SK-N-SH treated with all-trans-retinoic acid at 6 μM for 48 hours (cell line): ENCODE measurements at regions not wholly inside any gene's neighbourhood (a gene's known extent, or its start where the extent isn't known, plus 50 kb on each side); places are given as distances from the start of the nearest gene placed in this dataset.

Source experiments
- ATAC-seq: fragments of 200-7000 bp; cut with Tn5 transposase; 3 replicates; pipeline ENCODE4 v1.9.1; 2020; ENCODE audit warnings: mild to moderate bottlenecking, moderate library complexity
- ARNTL ChIP-seq: fragments of 450-650 bp; formaldehyde crosslinking; IDR thresholded peaks from 2 replicates; pipeline ENCODE4 v1.5.0; 2020; ENCODE audit warnings: low read depth, mild to moderate bottlenecking, moderate library complexity, borderline replicate concordance
- BACH2 ChIP-seq: fragments of 250-450 bp; sonication (Bioruptor Pico); IDR thresholded peaks from 2 replicates; pipeline ENCODE4 v1.9.0; 2021; ENCODE audit warnings: mild to moderate bottlenecking, borderline replicate concordance
- CSDC2 ChIP-seq: fragments of 250-450 bp; sonication (Bioruptor Pico); IDR thresholded peaks from 2 replicates; pipeline ENCODE4 v1.5.0; 2020; ENCODE audit warnings: mild to moderate bottlenecking, moderate library complexity
- ESRRG ChIP-seq: fragments of 250-450 bp; sonication (Bioruptor Pico); IDR thresholded peaks from 2 replicates; pipeline ENCODE4 v1.6.1; 2021; ENCODE audit warnings: mild to moderate bottlenecking
- GLIS3 ChIP-seq: fragments of 250-450 bp; sonication (Bioruptor Pico); IDR thresholded peaks from 2 replicates; pipeline ENCODE4 v1.5.0; 2020; ENCODE audit warnings: mild to moderate bottlenecking, moderate library complexity
- ISL1 ChIP-seq: fragments of 250-450 bp; sonication (Bioruptor Pico); IDR thresholded peaks from 2 replicates; pipeline ENCODE4 v2.1.2; 2022; ENCODE audit warnings: mild to moderate bottlenecking, moderate library complexity
- PPARA ChIP-seq: fragments of 250-450 bp; sonication (Bioruptor Pico); IDR thresholded peaks from 2 replicates; pipeline ENCODE4 v1.5.0; 2020; ENCODE audit warnings: mild to moderate bottlenecking, borderline replicate concordance
- RARB ChIP-seq: fragments of 250-450 bp; sonication (Bioruptor Pico); IDR thresholded peaks from 2 replicates; pipeline ENCODE4 v1.8.0; 2021; ENCODE audit warnings: mild to moderate bottlenecking, moderate library complexity
- SNAI2 ChIP-seq: fragments of 250-450 bp; sonication (Bioruptor Pico); IDR thresholded peaks from 2 replicates; pipeline ENCODE4 v1.5.0; 2020; ENCODE audit warnings: mild to moderate bottlenecking, moderate library complexity
- TCF4 ChIP-seq: fragments of 250-450 bp; sonication (Bioruptor Pico); IDR thresholded peaks from 2 replicates; pipeline ENCODE4 v1.8.0; 2021; ENCODE audit warnings: mild to moderate bottlenecking, moderate library complexity, borderline replicate concordance
- TOX ChIP-seq: fragments of 250-450 bp; sonication (Bioruptor Pico); IDR thresholded peaks from 2 replicates; pipeline ENCODE4 v1.8.0; 2021; ENCODE audit warnings: mild to moderate bottlenecking, moderate library complexity, borderline replicate concordance
- TSHZ2 ChIP-seq: fragments of 250-450 bp; sonication (Bioruptor Pico); IDR thresholded peaks from 2 replicates; pipeline ENCODE4 v1.5.0; 2020; ENCODE audit warnings: mild to moderate bottlenecking, moderate library complexity
- ZC3H10 ChIP-seq: fragments of 250-450 bp; sonication (Bioruptor Pico); IDR thresholded peaks from 2 replicates; pipeline ENCODE4 v1.5.1; 2021; ENCODE audit warnings: mild to moderate bottlenecking, moderate library complexity
- ZFP3 ChIP-seq: fragments of 250-450 bp; sonication (Bioruptor Pico); IDR thresholded peaks from 2 replicates; pipeline ENCODE4 v1.5.0; 2020; ENCODE audit warnings: mild to moderate bottlenecking, moderate library complexity
- ZNF565 ChIP-seq: fragments of 450-650 bp; formaldehyde crosslinking; conservative IDR thresholded peaks from 2 replicates; pipeline ENCODE4 v1.5.0; 2020; ENCODE audit warnings: low read depth, mild to moderate bottlenecking, moderate library complexity
- ZNF70 ChIP-seq: fragments of 450-650 bp; formaldehyde crosslinking; IDR thresholded peaks from 2 replicates; pipeline ENCODE4 v1.5.0; 2020; ENCODE audit warnings: mild to moderate bottlenecking, moderate library complexity
- ZNF8 ChIP-seq: fragments of 450-650 bp; formaldehyde crosslinking; IDR thresholded peaks from 2 replicates; pipeline ENCODE4 v1.5.0; 2020; ENCODE audit warnings: mild to moderate bottlenecking, moderate library complexity
- TF ChIP-seq, protein P1 (sequence below): fragments of 250-450 bp; sonication (Bioruptor Pico); IDR thresholded peaks from 2 replicates; pipeline ENCODE4 v1.8.0; 2020; ENCODE audit warnings: mild to moderate bottlenecking, moderate library complexity, borderline replicate concordance
- TF ChIP-seq, protein P2 (sequence below): fragments of 250-450 bp; sonication (Bioruptor Pico); IDR thresholded peaks from 2 replicates; pipeline ENCODE4 v1.5.1; 2021; ENCODE audit warnings: mild to moderate bottlenecking, moderate library complexity
- TF ChIP-seq, protein P3 (sequence below): fragments of 250-450 bp; sonication (Bioruptor Pico); IDR thresholded peaks from 2 replicates; pipeline ENCODE4 v1.8.0; 2021; ENCODE audit warnings: low read depth, mild to moderate bottlenecking, moderate library complexity, borderline replicate concordance

DNA sequence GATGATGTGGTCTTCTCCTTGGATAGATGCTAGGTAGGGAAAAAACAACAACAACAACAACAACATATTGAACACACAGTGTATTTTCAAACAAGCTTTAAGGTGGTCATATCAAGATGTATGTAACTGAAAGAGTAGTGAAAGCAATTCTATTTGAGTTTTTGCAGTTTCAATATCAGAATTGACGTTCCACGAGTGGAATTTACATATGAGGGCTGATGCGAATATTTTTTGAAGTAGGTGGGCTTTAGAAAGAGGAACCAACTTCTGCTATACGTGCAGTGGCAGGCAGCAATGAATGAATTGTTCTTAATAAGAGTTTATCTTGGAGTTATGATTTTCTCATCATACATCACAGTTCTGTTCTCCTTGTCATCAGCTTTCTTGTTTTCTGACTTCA lies 151.9 kb upstream of the CNTN3 start:
- TF ChIP-seq SNAI2 (CRISPR knock-in tag) (no peak), RARB (no peak), ESRRG (CRISPR knock-in tag) (no peak), ARNTL (CRISPR knock-in tag) (no peak), TCF4 (CRISPR knock-in tag) (no peak), TSHZ2 (CRISPR knock-in tag) (no peak), ISL1 (CRISPR knock-in tag) (no peak), BACH2 (CRISPR knock-in tag) (no peak), GLIS3 (no peak), CSDC2 (CRISPR knock-in tag) (no peak), ZNF565 (CRISPR knock-in tag) (no peak), PPARA (CRISPR knock-in tag) (no peak), ZFP3 (CRISPR knock-in tag) (no peak), ZNF8 (CRISPR knock-in tag) (no peak), ZNF70 (CRISPR knock-in tag) (no peak)
- TF ChIP-seq, protein P1, sequence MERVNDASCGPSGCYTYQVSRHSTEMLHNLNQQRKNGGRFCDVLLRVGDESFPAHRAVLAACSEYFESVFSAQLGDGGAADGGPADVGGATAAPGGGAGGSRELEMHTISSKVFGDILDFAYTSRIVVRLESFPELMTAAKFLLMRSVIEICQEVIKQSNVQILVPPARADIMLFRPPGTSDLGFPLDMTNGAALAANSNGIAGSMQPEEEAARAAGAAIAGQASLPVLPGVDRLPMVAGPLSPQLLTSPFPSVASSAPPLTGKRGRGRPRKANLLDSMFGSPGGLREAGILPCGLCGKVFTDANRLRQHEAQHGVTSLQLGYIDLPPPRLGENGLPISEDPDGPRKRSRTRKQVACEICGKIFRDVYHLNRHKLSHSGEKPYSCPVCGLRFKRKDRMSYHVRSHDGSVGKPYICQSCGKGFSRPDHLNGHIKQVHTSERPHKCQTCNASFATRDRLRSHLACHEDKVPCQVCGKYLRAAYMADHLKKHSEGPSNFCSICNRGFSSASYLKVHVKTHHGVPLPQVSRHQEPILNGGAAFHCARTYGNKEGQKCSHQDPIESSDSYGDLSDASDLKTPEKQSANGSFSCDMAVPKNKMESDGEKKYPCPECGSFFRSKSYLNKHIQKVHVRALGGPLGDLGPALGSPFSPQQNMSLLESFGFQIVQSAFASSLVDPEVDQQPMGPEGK: no peak
- TF ChIP-seq, protein P2, sequence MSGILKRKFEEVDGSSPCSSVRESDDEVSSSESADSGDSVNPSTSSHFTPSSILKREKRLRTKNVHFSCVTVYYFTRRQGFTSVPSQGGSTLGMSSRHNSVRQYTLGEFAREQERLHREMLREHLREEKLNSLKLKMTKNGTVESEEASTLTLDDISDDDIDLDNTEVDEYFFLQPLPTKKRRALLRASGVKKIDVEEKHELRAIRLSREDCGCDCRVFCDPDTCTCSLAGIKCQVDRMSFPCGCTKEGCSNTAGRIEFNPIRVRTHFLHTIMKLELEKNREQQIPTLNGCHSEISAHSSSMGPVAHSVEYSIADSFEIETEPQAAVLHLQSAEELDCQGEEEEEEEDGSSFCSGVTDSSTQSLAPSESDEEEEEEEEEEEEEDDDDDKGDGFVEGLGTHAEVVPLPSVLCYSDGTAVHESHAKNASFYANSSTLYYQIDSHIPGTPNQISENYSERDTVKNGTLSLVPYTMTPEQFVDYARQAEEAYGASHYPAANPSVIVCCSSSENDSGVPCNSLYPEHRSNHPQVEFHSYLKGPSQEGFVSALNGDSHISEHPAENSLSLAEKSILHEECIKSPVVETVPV (CRISPR knock-in tag): no peak
- TF ChIP-seq, protein P3, sequence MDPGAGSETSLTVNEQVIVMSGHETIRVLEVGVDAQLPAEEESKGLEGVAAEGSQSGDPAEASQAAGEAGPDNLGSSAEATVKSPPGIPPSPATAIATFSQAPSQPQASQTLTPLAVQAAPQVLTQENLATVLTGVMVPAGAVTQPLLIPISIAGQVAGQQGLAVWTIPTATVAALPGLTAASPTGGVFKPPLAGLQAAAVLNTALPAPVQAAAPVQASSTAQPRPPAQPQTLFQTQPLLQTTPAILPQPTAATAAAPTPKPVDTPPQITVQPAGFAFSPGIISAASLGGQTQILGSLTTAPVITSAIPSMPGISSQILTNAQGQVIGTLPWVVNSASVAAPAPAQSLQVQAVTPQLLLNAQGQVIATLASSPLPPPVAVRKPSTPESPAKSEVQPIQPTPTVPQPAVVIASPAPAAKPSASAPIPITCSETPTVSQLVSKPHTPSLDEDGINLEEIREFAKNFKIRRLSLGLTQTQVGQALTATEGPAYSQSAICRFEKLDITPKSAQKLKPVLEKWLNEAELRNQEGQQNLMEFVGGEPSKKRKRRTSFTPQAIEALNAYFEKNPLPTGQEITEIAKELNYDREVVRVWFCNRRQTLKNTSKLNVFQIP (CRISPR knock-in tag): no peak
- ATAC-seq: no peak

GRCh38 chr3:74763830-74764229 lies 149.4 kb upstream of the CNTN3 start:
- no peak for TF ChIP-seq SNAI2 (CRISPR knock-in tag)
- TF ChIP-seq, protein P3 (CRISPR knock-in tag): no peak
- no peak for TF ChIP-seq ZNF8 (CRISPR knock-in tag)
- TF ChIP-seq TCF4 (CRISPR knock-in tag): no peak
- no peak for TF ChIP-seq RARB
- TF ChIP-seq PPARA (CRISPR knock-in tag): no peak
- TF ChIP-seq ZNF70 (CRISPR knock-in tag): no peak
- TF ChIP-seq, protein P2 (CRISPR knock-in tag): no peak
- no peak for TF ChIP-seq TOX (CRISPR knock-in tag)
- TF ChIP-seq ISL1 (CRISPR knock-in tag): no peak
- no peak for TF ChIP-seq GLIS3
- no peak for TF ChIP-seq ARNTL (CRISPR knock-in tag)
- TF ChIP-seq CSDC2 (CRISPR knock-in tag): no peak
- TF ChIP-seq, protein P1: no peak
- TF ChIP-seq ZC3H10 (CRISPR knock-in tag): no peak
- TF ChIP-seq ZFP3 (CRISPR knock-in tag): no peak
- TF ChIP-seq ESRRG (CRISPR knock-in tag): no peak
- no peak for TF ChIP-seq TSHZ2 (CRISPR knock-in tag)
- ATAC-seq: no peak
